HEK293 (cell line): ENCODE measurements at regions not wholly inside any gene's neighbourhood (a gene's known extent, or its start where the extent isn't known, plus 50 kb on each side); places are given as distances from the start of the nearest gene placed in this dataset.

Experiments
- CTCF ChIA-PET: fragments of 350-600 bp; formaldehyde crosslinking; extraction: SDS; loops from one replicate; lab custom pipeline; 2021; ENCODE audit warnings: antibody characterized with exemption; lab: Yijun Ruan, JAX
- POLR2A ChIA-PET: fragments of 300-600 bp; formaldehyde crosslinking; extraction: SDS; loops from one replicate; lab custom pipeline; 2020; ENCODE audit warnings: antibody characterized with exemption, inconsistent platforms; lab: Yijun Ruan, JAX
- H3K27ac ChIP-seq: fragments of 200-500 bp; sonication (Bioruptor generic); 2 replicates; pipeline ENCODE4 v1.5.1; 2014; ENCODE audit warnings: low read depth, low read length, control low read depth, inconsistent platforms; ENCODE audit errors: extremely low read depth
- H3K36me3 ChIP-seq, 2 experiments: fragments of 200-500 bp in 1 of 2; sonication (Bioruptor generic) in 1 of 2; 1 replicate in 1 of 2; 2 replicates in 1 of 2; pipeline ENCODE4 v1.5.1; 2014 to 2017; ENCODE audit warnings: inconsistent platforms in 2 of 2, low read length in 2 of 2; ENCODE audit not compliant: control insufficient read depth in 2 of 2, insufficient read depth in 1 of 2
- H3K4me1 ChIP-seq: fragments of 200-500 bp; sonication (Bioruptor generic); 2 replicates; pipeline ENCODE4 v1.5.1; 2014; ENCODE audit warnings: mild to moderate bottlenecking, low read length, inconsistent platforms; ENCODE audit not compliant: control insufficient read depth, insufficient read depth
- H3K4me3 ChIP-seq: 2 replicates; pipeline ENCODE4 v1.5.1; 2011; ENCODE audit warnings: low read depth, mild to moderate bottlenecking, control low read depth, low read length, moderate library complexity
- H3K9me3 ChIP-seq: fragments of 200-500 bp; sonication (Bioruptor generic); 2 replicates; pipeline ENCODE4 v1.5.1; 2014; ENCODE audit warnings: low read depth, low read length, inconsistent platforms; ENCODE audit not compliant: control insufficient read depth, insufficient read depth
- BCL11B ChIP-seq: fragments of 450-650 bp; formaldehyde crosslinking; IDR thresholded peaks from 2 replicates; pipeline ENCODE4 v1.5.1; 2016; ENCODE audit warnings: low read depth, missing biosample characterization, missing genetic modification characterization
- INSM2 ChIP-seq: fragments of 450-650 bp; formaldehyde crosslinking; IDR thresholded peaks from 2 replicates; pipeline ENCODE4 v1.5.1; 2016; ENCODE audit warnings: missing biosample characterization, missing genetic modification characterization
- SCRT2 ChIP-seq: fragments of 450-650 bp; formaldehyde crosslinking; IDR thresholded peaks from 2 replicates; pipeline ENCODE4 v1.5.1; 2016; ENCODE audit warnings: missing biosample characterization, missing genetic modification characterization
- TCF7L2 ChIP-seq: IDR thresholded peaks from 2 replicates; pipeline ENCODE4 v1.6.1; 2011; ENCODE audit warnings: low read depth, mild to moderate bottlenecking, inconsistent platforms, low read length, moderate library complexity, borderline replicate concordance
- YY1 ChIP-seq: fragments of 450-650 bp; formaldehyde crosslinking; IDR thresholded peaks from 2 replicates; pipeline ENCODE4 v1.5.1; 2018; ENCODE audit warnings: missing biosample characterization, missing genetic modification characterization
- ZBTB17 ChIP-seq: fragments of 450-650 bp; formaldehyde crosslinking; IDR thresholded peaks from 2 replicates; pipeline ENCODE4 v1.5.1; 2016; ENCODE audit warnings: missing biosample characterization, missing genetic modification characterization
- ZNF140 ChIP-seq: fragments of 450-650 bp; formaldehyde crosslinking; IDR thresholded peaks from 2 replicates; pipeline ENCODE4 v1.5.1; 2016; ENCODE audit warnings: missing biosample characterization, missing genetic modification characterization
- ZNF155 ChIP-seq: fragments of 450-650 bp; formaldehyde crosslinking; IDR thresholded peaks from 2 replicates; pipeline ENCODE4 v1.5.1; 2016; ENCODE audit warnings: missing biosample characterization, missing genetic modification characterization
- ZNF16 ChIP-seq: fragments of 450-650 bp; formaldehyde crosslinking; IDR thresholded peaks from 2 replicates; pipeline ENCODE4 v1.5.1; 2016; ENCODE audit warnings: low read depth, missing biosample characterization, missing genetic modification characterization
- ZNF239 ChIP-seq: fragments of 450-650 bp; formaldehyde crosslinking; IDR thresholded peaks from 2 replicates; pipeline ENCODE4 v1.5.1; 2016; ENCODE audit warnings: missing biosample characterization, missing genetic modification characterization
- ZNF362 ChIP-seq: fragments of 450-650 bp; formaldehyde crosslinking; IDR thresholded peaks from 2 replicates; pipeline ENCODE4 v1.5.1; 2016; ENCODE audit warnings: missing biosample characterization, missing genetic modification characterization
- ZNF398 ChIP-seq: fragments of 450-650 bp; formaldehyde crosslinking; IDR thresholded peaks from 2 replicates; pipeline ENCODE4 v1.5.1; 2017; ENCODE audit warnings: missing biosample characterization, missing genetic modification characterization
- ZNF416 ChIP-seq: fragments of 450-650 bp; formaldehyde crosslinking; IDR thresholded peaks from 2 replicates; pipeline ENCODE4 v1.5.1; 2016; ENCODE audit warnings: missing biosample characterization, missing genetic modification characterization
- ZNF560 ChIP-seq: fragments of 450-650 bp; formaldehyde crosslinking; IDR thresholded peaks from 2 replicates; pipeline ENCODE4 v1.5.1; 2017; ENCODE audit warnings: missing biosample characterization, missing genetic modification characterization, borderline replicate concordance
- ZNF654 ChIP-seq: fragments of 450-650 bp; formaldehyde crosslinking; IDR thresholded peaks from 2 replicates; pipeline ENCODE4 v1.5.1; 2016; ENCODE audit warnings: low read depth, missing biosample characterization, missing genetic modification characterization
- ZNF677 ChIP-seq: fragments of 450-650 bp; IDR thresholded peaks from 2 replicates; pipeline ENCODE4 v1.5.0; 2018; ENCODE audit warnings: missing biosample characterization, mild to moderate bottlenecking, missing genetic modification characterization, moderate library complexity
- TF ChIP-seq, protein P1 (sequence below): fragments of 450-650 bp; formaldehyde crosslinking; IDR thresholded peaks from 2 replicates; pipeline ENCODE4 v1.5.1; 2016; ENCODE audit warnings: missing biosample characterization, missing genetic modification characterization

- POLR2A ChIA-PET = no interaction called here
- no peak for TF ChIP-seq ZNF560 (tag by site-specific recombination)
- TF ChIP-seq, protein P1, sequence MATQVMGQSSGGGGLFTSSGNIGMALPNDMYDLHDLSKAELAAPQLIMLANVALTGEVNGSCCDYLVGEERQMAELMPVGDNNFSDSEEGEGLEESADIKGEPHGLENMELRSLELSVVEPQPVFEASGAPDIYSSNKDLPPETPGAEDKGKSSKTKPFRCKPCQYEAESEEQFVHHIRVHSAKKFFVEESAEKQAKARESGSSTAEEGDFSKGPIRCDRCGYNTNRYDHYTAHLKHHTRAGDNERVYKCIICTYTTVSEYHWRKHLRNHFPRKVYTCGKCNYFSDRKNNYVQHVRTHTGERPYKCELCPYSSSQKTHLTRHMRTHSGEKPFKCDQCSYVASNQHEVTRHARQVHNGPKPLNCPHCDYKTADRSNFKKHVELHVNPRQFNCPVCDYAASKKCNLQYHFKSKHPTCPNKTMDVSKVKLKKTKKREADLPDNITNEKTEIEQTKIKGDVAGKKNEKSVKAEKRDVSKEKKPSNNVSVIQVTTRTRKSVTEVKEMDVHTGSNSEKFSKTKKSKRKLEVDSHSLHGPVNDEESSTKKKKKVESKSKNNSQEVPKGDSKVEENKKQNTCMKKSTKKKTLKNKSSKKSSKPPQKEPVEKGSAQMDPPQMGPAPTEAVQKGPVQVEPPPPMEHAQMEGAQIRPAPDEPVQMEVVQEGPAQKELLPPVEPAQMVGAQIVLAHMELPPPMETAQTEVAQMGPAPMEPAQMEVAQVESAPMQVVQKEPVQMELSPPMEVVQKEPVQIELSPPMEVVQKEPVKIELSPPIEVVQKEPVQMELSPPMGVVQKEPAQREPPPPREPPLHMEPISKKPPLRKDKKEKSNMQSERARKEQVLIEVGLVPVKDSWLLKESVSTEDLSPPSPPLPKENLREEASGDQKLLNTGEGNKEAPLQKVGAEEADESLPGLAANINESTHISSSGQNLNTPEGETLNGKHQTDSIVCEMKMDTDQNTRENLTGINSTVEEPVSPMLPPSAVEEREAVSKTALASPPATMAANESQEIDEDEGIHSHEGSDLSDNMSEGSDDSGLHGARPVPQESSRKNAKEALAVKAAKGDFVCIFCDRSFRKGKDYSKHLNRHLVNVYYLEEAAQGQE = peak; percentile 59
- no peak overlapping the region for H3K4me3 ChIP-seq
- H3K27ac ChIP-seq = no peak overlapping the region
- no peaks in the 10 kb centered on the region for H3K9me3 ChIP-seq
- H3K4me1 ChIP-seq = no peaks in the 10 kb centered on the region
- no peaks in the 10 kb centered on the region for H3K36me3 ChIP-seq
- CTCF ChIA-PET = no interaction called here
Observed at GRCh38 chr4:54567327-54567726, 90.4 kb upstream of the KIT start.

DNA sequence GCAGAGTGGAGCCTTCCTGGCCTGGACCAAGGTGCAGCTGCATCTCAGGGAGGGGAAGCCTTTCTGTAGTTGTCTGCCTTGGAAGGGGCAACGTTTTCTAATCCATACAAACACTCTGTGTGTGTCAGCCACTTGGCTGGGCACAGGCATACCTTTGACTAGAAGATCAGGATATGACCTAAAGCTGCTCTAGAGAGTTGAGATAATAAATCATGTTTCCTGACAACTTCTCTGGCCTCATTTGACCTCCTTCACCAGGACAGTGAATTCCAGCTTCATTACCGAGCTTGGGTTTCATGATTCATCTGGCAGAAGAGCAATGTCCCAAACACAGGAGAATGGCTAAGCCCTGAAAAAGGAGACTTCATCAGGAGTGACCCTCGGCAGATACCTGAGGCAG lies 89.6 kb upstream of the KIT start:
- POLR2A ChIA-PET = no interaction called here
- CTCF ChIA-PET = no interaction called here
- H3K4me3 ChIP-seq = no peak overlapping the region
- no peaks in the 10 kb centered on the region for H3K9me3 ChIP-seq
- H3K27ac ChIP-seq = no peak overlapping the region
- H3K4me1 ChIP-seq = no peaks in the 10 kb centered on the region
- TF ChIP-seq TCF7L2 = no peak
- no peak for TF ChIP-seq BCL11B
- TF ChIP-seq SCRT2 = no peak
- TF ChIP-seq ZNF239 = no peak
- TF ChIP-seq ZNF155 = no peak
- TF ChIP-seq YY1 (tag by site-specific recombination) = no peak
- no peak for TF ChIP-seq ZNF654
- TF ChIP-seq INSM2 (tag by site-specific recombination) = no peak
- TF ChIP-seq ZNF398 (tag by site-specific recombination) = no peak
- TF ChIP-seq ZNF362 (tag by site-specific recombination) = no peak
- no peak for TF ChIP-seq ZNF16 (tag by site-specific recombination)
- TF ChIP-seq ZNF140 (tag by site-specific recombination) = no peak
- no peaks in the 10 kb centered on the region for H3K36me3 ChIP-seq

- TF ChIP-seq ZNF416 (no peak), ZBTB17 (tag by site-specific recombination) (0 out of 2 replicates have a peak, but pooled peaks have one; percentile 21), ZNF677 (tag by site-specific recombination) (no peak)
- ChIA-PET CTCF (interaction anchor here (0.5 kb wide), 1 partner anchor 87 kb away, joined by 4 read pairs; the partner anchor contains the start of gene KIT), POLR2A (no interaction called here)
- Histone ChIP-seq H3K4me1 (no peaks in the 10 kb centered on the region), H3K4me3 (no peak overlapping the region), H3K9me3 (no peaks in the 10 kb centered on the region), H3K27ac (no peak overlapping the region), H3K36me3 (no peaks in the 10 kb centered on the region)
Observed at GRCh38 chr4:54570822-54571221, 86.9 kb upstream of the KIT start.
